ENCODE measurements at regions not wholly inside any gene's neighbourhood (a gene's known extent, or its start where the extent isn't known, plus 50 kb on each side); places are given as distances from the start of the nearest gene placed in this dataset.
A peak's percentile ranks its signal among the peaks of the same experiment; 100 is the strongest.

- H3K9ac ChIP-seq = no peak overlapping the region
- H3K4me2 ChIP-seq = peak overlapping the region in 4 of 11 experiments; percentile 27 to 75 (median 48); a peak in 7 of 22 replicates
- H3K4me1 ChIP-seq = peaks cover 0 to 37% (median 0%) of the 10 kb centered on the region in 10 experiments; a peak in 9 of 20 replicates
- no peaks in the 10 kb centered on the region for H3K36me3 ChIP-seq
- no peaks in the 10 kb centered on the region for H3K27me3 ChIP-seq
- no peaks in the 10 kb centered on the region for H4K20me1 ChIP-seq
- no peak overlapping the region for H3K4me3 ChIP-seq
- H3K9me3 ChIP-seq (replicated peaks in 1 of 11) = no peaks in the 10 kb centered on the region
- H3K27ac ChIP-seq = peak overlapping the region in 5 of 11 experiments; percentile 1 to 62 (median 59); a peak in 7 of 22 replicates
- TF ChIP-seq Cebpa-rat (IDR thresholded peaks at IDR 0.05) = no peak
Observed at GRCh38 chr9:99748676-99749075, 73.0 kb upstream of the NR4A3 start.

DNA sequence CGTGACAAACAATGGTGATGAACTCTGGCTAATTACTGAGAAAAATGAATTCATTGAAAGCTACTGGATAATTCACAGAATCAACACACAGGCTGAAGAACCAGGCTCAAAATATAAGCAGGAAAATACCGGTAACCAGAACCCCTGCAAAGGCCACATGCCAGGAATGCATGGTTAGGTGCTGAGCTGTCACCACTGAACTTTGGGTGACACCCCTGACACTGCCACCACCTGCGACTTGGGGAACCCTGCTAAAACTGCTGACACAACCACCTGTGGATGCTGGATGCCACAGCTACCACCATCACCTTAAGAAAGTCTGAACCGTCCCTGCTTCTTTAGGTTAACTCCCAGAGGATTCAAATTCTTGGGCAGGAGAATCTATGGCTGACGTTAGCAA lies 72.0 kb upstream of the NR4A3 start:
- Histone ChIP-seq H3K27ac (no peak overlapping the region), H3K4me1 (peaks cover 0 to 37% (median 0%) of the 10 kb centered on the region in 10 experiments; a peak in 9 of 20 replicates), H3K36me3 (no peaks in the 10 kb centered on the region), H3K27me3 (no peaks in the 10 kb centered on the region), H3K9ac (no peak overlapping the region), H3K4me3 (no peak overlapping the region), H3K9me3 (replicated peaks in 1 of 11) (no peaks in the 10 kb centered on the region), H3K4me2 (no peak overlapping the region), H4K20me1 (no peaks in the 10 kb centered on the region)
- no peak for TF ChIP-seq Cebpa-rat (IDR thresholded peaks at IDR 0.05)

GRCh38 chr9:99750526-99750925 lies 71.2 kb upstream of the NR4A3 start:
- no peak overlapping the region for H3K4me3 ChIP-seq
- H3K36me3 ChIP-seq = no peaks in the 10 kb centered on the region
- H3K4me2 ChIP-seq = no peak overlapping the region
- no peak for TF ChIP-seq Cebpa-rat (IDR thresholded peaks at IDR 0.05)
- H3K27ac ChIP-seq = no peak overlapping the region
- no peaks in the 10 kb centered on the region for H3K27me3 ChIP-seq
- H3K4me1 ChIP-seq = peaks cover 0 to 37% (median 0%) of the 10 kb centered on the region in 10 experiments; a peak in 9 of 20 replicates
- H3K9me3 ChIP-seq (replicated peaks in 1 of 11) = no peaks in the 10 kb centered on the region
- H4K20me1 ChIP-seq = no peaks in the 10 kb centered on the region
- H3K9ac ChIP-seq = no peak overlapping the region

- Histone ChIP-seq H3K9ac (no peak overlapping the region), H3K27ac (no peak overlapping the region), H3K9me3 (replicated peaks in 1 of 11) (no peaks in the 10 kb centered on the region), H3K4me1 (peaks cover 0 to 20% (median 0%) of the 10 kb centered on the region in 10 experiments; a peak in 9 of 20 replicates), H3K4me2 (no peak overlapping the region), H3K36me3 (no peaks in the 10 kb centered on the region), H3K4me3 (no peak overlapping the region), H4K20me1 (no peaks in the 10 kb centered on the region), H3K27me3 (no peaks in the 10 kb centered on the region)
- TF ChIP-seq Cebpa-rat (IDR thresholded peaks at IDR 0.05) = no peak
Observed at GRCh38 chr9:99752417-99753109, 69.1 kb upstream of the NR4A3 start.

DNA sequence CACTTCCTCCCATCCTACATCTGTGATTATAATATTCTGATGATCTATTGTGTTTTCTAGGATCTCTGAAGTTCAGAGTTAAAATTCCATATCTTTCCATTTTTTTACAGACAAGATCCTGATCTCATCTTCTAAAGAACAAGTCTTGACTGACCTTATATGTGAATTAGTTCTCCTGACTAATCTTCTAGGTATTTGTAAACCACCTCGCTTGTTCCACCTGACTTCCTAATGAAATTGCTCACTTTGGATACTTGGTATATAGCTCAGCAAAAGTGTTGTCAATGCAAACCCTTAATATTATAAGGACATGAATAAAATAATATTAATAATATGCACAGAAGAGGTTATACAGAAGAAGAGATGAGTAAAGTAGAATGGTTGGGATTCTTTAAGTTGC lies 68.2 kb upstream of the NR4A3 start:
- H3K27ac ChIP-seq = no peak overlapping the region
- no peak for TF ChIP-seq Cebpa-rat (IDR thresholded peaks at IDR 0.05)
- H3K27me3 ChIP-seq = no peaks in the 10 kb centered on the region
- H3K4me3 ChIP-seq = no peak overlapping the region
- no peak overlapping the region for H3K9ac ChIP-seq
- H4K20me1 ChIP-seq = no peaks in the 10 kb centered on the region
- H3K4me1 ChIP-seq = peaks cover 0 to 11% (median 0%) of the 10 kb centered on the region in 10 experiments; a peak in 9 of 20 replicates
- no peaks in the 10 kb centered on the region for H3K36me3 ChIP-seq
- H3K4me2 ChIP-seq = no peak overlapping the region
- H3K9me3 ChIP-seq (replicated peaks in 1 of 11) = no peaks in the 10 kb centered on the region

GRCh38 chr9:99760421-99760820 lies 61.3 kb upstream of the NR4A3 start:
- Histone ChIP-seq H3K9me3 (replicated peaks in 1 of 11) (no peaks in the 10 kb centered on the region), H3K4me3 (no peak overlapping the region), H3K27me3 (no peaks in the 10 kb centered on the region), H3K4me1 (peaks cover 0 to 34% (median 0%) of the 10 kb centered on the region in 10 experiments; a peak in 8 of 20 replicates), H3K4me2 (peak overlapping the region in 2 of 11 experiments; percentile 80; a peak in 3 of 22 replicates), H3K36me3 (no peaks in the 10 kb centered on the region), H4K20me1 (no peaks in the 10 kb centered on the region), H3K9ac (no peak overlapping the region), H3K27ac (no peak overlapping the region)
- no peak for TF ChIP-seq Cebpa-rat (IDR thresholded peaks at IDR 0.05)

GRCh38 chr9:99762470-99762869 lies 59.2 kb upstream of the NR4A3 start:
- Histone ChIP-seq H3K9ac (peak overlapping the region in 2 of 11 experiments; percentile 10 to 35; a peak in 2 of 22 replicates), H3K36me3 (no peaks in the 10 kb centered on the region), H3K27ac (peak overlapping the region in 3 of 11 experiments; percentile 45 to 52 (median 47); a peak in 6 of 22 replicates), H3K4me3 (peak overlapping the region in 1 of 10 experiments; percentile 21; a peak in 2 of 20 replicates), H3K27me3 (no peaks in the 10 kb centered on the region), H3K4me1 (peaks cover 0 to 34% (median 0%) of the 10 kb centered on the region in 10 experiments; a peak in 8 of 20 replicates), H3K9me3 (replicated peaks in 1 of 11) (no peaks in the 10 kb centered on the region), H3K4me2 (peak overlapping the region in 5 of 11 experiments; percentile 25 to 80 (median 59); a peak in 8 of 22 replicates), H4K20me1 (no peaks in the 10 kb centered on the region)
- no peak for TF ChIP-seq Cebpa-rat (IDR thresholded peaks at IDR 0.05)
